H9 (cell line): ENCODE measurements at regions not wholly inside any gene's neighbourhood (a gene's known extent, or its start where the extent isn't known, plus 50 kb on each side); places are given as distances from the start of the nearest gene placed in this dataset.

Experiments
- DNase-seq: peaks from one replicate; pipeline ENCODE4 v3.0.0-alpha.2; 2017
- H2AFZ ChIP-seq: one replicate; pipeline ENCODE4 v1.6.1; 2013; ENCODE audit warnings: mild to moderate bottlenecking, low read length, control low read depth, moderate library complexity
- H2AK5ac ChIP-seq: 2 replicates; pipeline ENCODE4 v1.6.1; 2013; ENCODE audit warnings: low read length, control low read depth, mixed read lengths; ENCODE audit not compliant: insufficient read length
- H2BK120ac ChIP-seq: one replicate; pipeline ENCODE4 v1.6.1; 2013; ENCODE audit warnings: low read depth, mild to moderate bottlenecking, low read length, control low read depth, inconsistent platforms; ENCODE audit not compliant: poor library complexity, severe bottlenecking
- H2BK12ac ChIP-seq: 2 replicates; pipeline ENCODE4 v1.6.1; 2013; ENCODE audit warnings: low read length, control low read depth, mixed read lengths, low read depth; ENCODE audit not compliant: insufficient read length
- H2BK15ac ChIP-seq: 2 replicates; pipeline ENCODE4 v1.6.1; 2013; ENCODE audit warnings: low read depth, low read length, control low read depth
- H2BK20ac ChIP-seq: one replicate; pipeline ENCODE4 v1.6.1; 2013; ENCODE audit warnings: low read depth, mild to moderate bottlenecking, low read length, control low read depth, inconsistent platforms; ENCODE audit not compliant: poor library complexity, severe bottlenecking
- H2BK5ac ChIP-seq: 2 replicates; pipeline ENCODE4 v1.6.1; 2013; ENCODE audit warnings: low read length, control low read depth, mixed read lengths; ENCODE audit not compliant: insufficient read length
- H3K14ac ChIP-seq: 2 replicates; pipeline ENCODE4 v1.6.1; 2013; ENCODE audit warnings: low read length, control low read depth; ENCODE audit not compliant: insufficient read depth
- H3K18ac ChIP-seq: 2 replicates; pipeline ENCODE4 v1.6.1; 2013; ENCODE audit warnings: low read depth, mild to moderate bottlenecking, mixed read lengths, low read length, control low read depth; ENCODE audit not compliant: insufficient read length
- H3K23ac ChIP-seq: 2 replicates; pipeline ENCODE4 v1.6.1; 2013; ENCODE audit warnings: low read length, control low read depth, mixed read lengths, low read depth; ENCODE audit not compliant: insufficient read length
- H3K23me2 ChIP-seq: 2 replicates; pipeline ENCODE4 v1.6.1; 2013; ENCODE audit warnings: low read depth, mild to moderate bottlenecking, mixed read lengths, low read length, control low read depth; ENCODE audit not compliant: insufficient read length, poor library complexity, severe bottlenecking
- H3K27ac ChIP-seq: 2 replicates; pipeline ENCODE4 v1.5.1; 2013; ENCODE audit warnings: low read length, control low read depth, mixed read lengths, low read depth; ENCODE audit not compliant: insufficient read length
- H3K27me3 ChIP-seq: 2 replicates; pipeline ENCODE4 v1.6.1; 2013; ENCODE audit warnings: low read length, control low read depth, inconsistent platforms; ENCODE audit not compliant: insufficient read depth
- H3K4ac ChIP-seq: 2 replicates; pipeline ENCODE4 v1.6.1; 2013; ENCODE audit warnings: low read depth, mild to moderate bottlenecking, control low read depth, inconsistent platforms, low read length, moderate library complexity
- H3K4me1 ChIP-seq: 2 replicates; pipeline ENCODE4 v1.6.1; 2013; ENCODE audit warnings: low read length, control low read depth, inconsistent platforms; ENCODE audit not compliant: insufficient read depth
- H3K4me2 ChIP-seq: 2 replicates; pipeline ENCODE4 v1.6.1; 2013; ENCODE audit warnings: low read length, control low read depth, mixed read lengths; ENCODE audit not compliant: insufficient read length, insufficient read depth
- H3K56ac ChIP-seq: 2 replicates; pipeline ENCODE4 v1.6.1; 2013; ENCODE audit warnings: low read depth, mild to moderate bottlenecking, mixed read lengths, low read length, control low read depth; ENCODE audit not compliant: insufficient read length
- H3K79me1 ChIP-seq: 2 replicates; pipeline ENCODE4 v1.6.1; 2013; ENCODE audit warnings: low read depth, mild to moderate bottlenecking, moderate library complexity, low read length, control low read depth, inconsistent platforms; ENCODE audit not compliant: insufficient read depth, poor library complexity, severe bottlenecking
- H3K79me2 ChIP-seq: 2 replicates; pipeline ENCODE4 v1.6.1; 2013; ENCODE audit warnings: low read length, control low read depth, inconsistent platforms; ENCODE audit not compliant: insufficient read depth
- H3K9ac ChIP-seq: 2 replicates; pipeline ENCODE4 v1.6.1; 2013; ENCODE audit warnings: low read length, control low read depth, mixed read lengths; ENCODE audit not compliant: insufficient read length; ENCODE audit errors: extremely low read depth
- H3K9me3 ChIP-seq: one replicate; pipeline ENCODE4 v1.6.1; 2013; ENCODE audit warnings: low read depth, low read length, inconsistent platforms; ENCODE audit not compliant: control insufficient read depth
- H3T11ph ChIP-seq: one replicate; pipeline ENCODE4 v1.6.1; 2013; ENCODE audit warnings: mild to moderate bottlenecking, low read length, control low read depth, inconsistent platforms
- H4K20me1 ChIP-seq: one replicate; pipeline ENCODE4 v1.6.1; 2013; ENCODE audit not compliant: control insufficient read depth, insufficient read length, insufficient read depth
- H4K5ac ChIP-seq: 2 replicates; pipeline ENCODE4 v1.6.1; 2013; ENCODE audit warnings: low read depth, mild to moderate bottlenecking, mixed read lengths, low read length, control low read depth; ENCODE audit not compliant: insufficient read length
- H4K8ac ChIP-seq: replicated peaks from 2 replicates; pipeline ENCODE4 v1.6.1; 2013; ENCODE audit warnings: low read length, control low read depth, mixed read lengths, low read depth; ENCODE audit not compliant: insufficient read length
- H4K91ac ChIP-seq: 2 replicates; pipeline ENCODE4 v1.6.1; 2013; ENCODE audit warnings: low read depth, mild to moderate bottlenecking, moderate library complexity, mixed read lengths, low read length, control low read depth; ENCODE audit not compliant: insufficient read length
- H3K27ac Mint-ChIP-seq, 3 experiments: 2 replicates in 2 of 3; 3 replicates in 1 of 3; pipeline ENCODE4 v1.8.0; 2020 to 2021; ENCODE audit warnings: mixed read lengths in 3 of 3, mild to moderate bottlenecking in 1 of 3, moderate library complexity in 1 of 3
- H3K27me3 Mint-ChIP-seq: 2 replicates; pipeline ENCODE4 v1.8.0; 2021; ENCODE audit warnings: low read depth, mild to moderate bottlenecking, moderate library complexity, mixed read lengths
- H3K36me3 Mint-ChIP-seq, 3 experiments: 2 replicates in 2 of 3; 3 replicates in 1 of 3; pipeline ENCODE4 v1.8.0; 2020 to 2021; ENCODE audit warnings: low read depth in 3 of 3, mixed read lengths in 3 of 3; ENCODE audit not compliant: insufficient read depth in 1 of 3
- H3K4me1 Mint-ChIP-seq, 2 experiments: 2 replicates each; pipeline ENCODE4 v1.8.0; 2020; ENCODE audit warnings: mixed read lengths in 2 of 2
- H3K4me3 Mint-ChIP-seq, 2 experiments: 2 replicates in 1 of 2; 3 replicates in 1 of 2; pipeline ENCODE4 v1.8.0; 2020 to 2021; ENCODE audit warnings: mild to moderate bottlenecking in 2 of 2, mixed read lengths in 2 of 2, moderate library complexity in 1 of 2
- H3K9me3 Mint-ChIP-seq, 2 experiments: 2 replicates in 1 of 2; 3 replicates in 1 of 2; pipeline ENCODE4 v1.8.0; 2020; ENCODE audit warnings: mild to moderate bottlenecking in 2 of 2, mixed read lengths in 2 of 2, moderate library complexity in 1 of 2
- CTCF ChIP-seq: fragments of 200-600 bp; sonication (generic); conservative IDR thresholded peaks from 3 replicates; pipeline ENCODE4 v1.8.0; 2021; ENCODE audit warnings: antibody characterized with exemption, mild to moderate bottlenecking
- WGBS: extraction: QIAGEN DNeasy Blood & Tissue Kit; methylation state at CpG from one replicate; pipeline ENCODE4 v1.1.7; 2013; ENCODE audit warnings: missing lambda C conversion rate, low lambda C conversion rate, mixed read lengths; ENCODE audit not compliant: insufficient read length; ENCODE audit errors: extremely low coverage; 5-methylcytosine and 5-hydroxymethylcytosine counted together

GRCh38 chr1:83734420-83734819, 264.5 kb downstream of the TTLL7 start:
- no peak for DNase-seq
- Histone ChIP-seq H2BK5ac (no peak overlapping the region), H3K56ac (no peak overlapping the region), H3K4me2 (no peak overlapping the region), H3K9ac (no peak overlapping the region), H2BK15ac (no peak overlapping the region), H2AFZ (no peak overlapping the region), H3K79me2 (no peaks in the 10 kb centered on the region), H3K79me1 (no peaks in the 10 kb centered on the region), H2BK20ac (no peak overlapping the region), H3T11ph (no peak overlapping the region), H3K9me3 (no peaks in the 10 kb centered on the region), H2BK120ac (no peak overlapping the region), H3K27ac (no peak overlapping the region), H3K23me2 (no peaks in the 10 kb centered on the region), H4K5ac (no peak overlapping the region), H3K4me1 (no peaks in the 10 kb centered on the region), H4K20me1 (no peaks in the 10 kb centered on the region), H3K14ac (no peak overlapping the region), H2AK5ac (no peak overlapping the region), H4K8ac (no peak overlapping the region), H3K4ac (no peak overlapping the region), H2BK12ac (no peak overlapping the region), H3K18ac (no peak overlapping the region), H3K27me3 (no peaks in the 10 kb centered on the region), H4K91ac (no peak overlapping the region), H3K23ac (no peak overlapping the region)
- H3K9me3 Mint-ChIP-seq, result no peaks in the 10 kb centered on the region
- H3K4me1 Mint-ChIP-seq, result no peaks in the 10 kb centered on the region
- no peak overlapping the region for H3K4me3 Mint-ChIP-seq
- H3K36me3 Mint-ChIP-seq, result no peaks in the 10 kb centered on the region
- TF ChIP-seq CTCF, result no peak
- WGBS, result no CpG with 5 or more reads among the region's 13 CpGs
- H3K27me3 Mint-ChIP-seq, result no peaks in the 10 kb centered on the region
- 0 out of 7 replicates have a peak overlapping the region, but pooled peaks of 1 of the 3 experiments have one; percentile 35 for H3K27ac Mint-ChIP-seq
